DND-41 (cell line): ENCODE measurements at regions not wholly inside any gene's neighbourhood (a gene's known extent, or its start where the extent isn't known, plus 50 kb on each side); places are given as distances from the start of the nearest gene placed in this dataset.

Experiments
- EZH2 ChIP-seq: IDR thresholded peaks from 3 replicates; pipeline ENCODE4 v1.6.1; 2012; ENCODE audit warnings: borderline replicate concordance, low read depth, mild to moderate bottlenecking, moderate library complexity, low read length, inconsistent platforms; ENCODE audit not compliant: severe bottlenecking
- TF ChIP-seq, protein P1 (sequence below): IDR thresholded peaks from 2 replicates; pipeline ENCODE4 v1.5.1; 2012; ENCODE audit warnings: borderline replicate concordance, low read length, moderate library complexity, mild to moderate bottlenecking; ENCODE audit not compliant: poor library complexity, severe bottlenecking; ENCODE audit errors: extremely low read depth

DNA sequence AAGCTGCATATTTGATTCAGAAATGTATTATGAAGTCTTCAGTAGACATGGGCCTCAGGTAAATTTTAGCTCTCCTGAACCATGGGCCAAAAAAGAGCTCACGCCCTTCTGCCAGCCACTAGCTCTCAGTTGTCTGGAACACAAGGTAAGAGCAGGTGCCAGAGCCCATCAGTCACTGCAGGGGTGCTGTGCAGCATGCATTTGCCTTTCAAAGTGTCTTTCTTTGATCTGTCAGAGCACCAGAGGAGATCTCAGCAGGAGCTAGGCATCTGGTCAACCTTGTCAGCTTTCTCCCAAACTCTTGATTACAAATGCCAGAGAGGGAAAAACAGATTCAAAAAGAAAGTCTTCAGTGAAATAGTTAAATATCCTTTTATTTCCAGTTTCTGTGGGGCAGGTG lies 332.3 kb downstream of the COL11A1 start:
- TF ChIP-seq EZH2 = no peak
- TF ChIP-seq, protein P1, sequence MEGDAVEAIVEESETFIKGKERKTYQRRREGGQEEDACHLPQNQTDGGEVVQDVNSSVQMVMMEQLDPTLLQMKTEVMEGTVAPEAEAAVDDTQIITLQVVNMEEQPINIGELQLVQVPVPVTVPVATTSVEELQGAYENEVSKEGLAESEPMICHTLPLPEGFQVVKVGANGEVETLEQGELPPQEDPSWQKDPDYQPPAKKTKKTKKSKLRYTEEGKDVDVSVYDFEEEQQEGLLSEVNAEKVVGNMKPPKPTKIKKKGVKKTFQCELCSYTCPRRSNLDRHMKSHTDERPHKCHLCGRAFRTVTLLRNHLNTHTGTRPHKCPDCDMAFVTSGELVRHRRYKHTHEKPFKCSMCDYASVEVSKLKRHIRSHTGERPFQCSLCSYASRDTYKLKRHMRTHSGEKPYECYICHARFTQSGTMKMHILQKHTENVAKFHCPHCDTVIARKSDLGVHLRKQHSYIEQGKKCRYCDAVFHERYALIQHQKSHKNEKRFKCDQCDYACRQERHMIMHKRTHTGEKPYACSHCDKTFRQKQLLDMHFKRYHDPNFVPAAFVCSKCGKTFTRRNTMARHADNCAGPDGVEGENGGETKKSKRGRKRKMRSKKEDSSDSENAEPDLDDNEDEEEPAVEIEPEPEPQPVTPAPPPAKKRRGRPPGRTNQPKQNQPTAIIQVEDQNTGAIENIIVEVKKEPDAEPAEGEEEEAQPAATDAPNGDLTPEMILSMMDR = no peak
